Brain microvascular endothelial cell (primary cell): ENCODE measurements at regions not wholly inside any gene's neighbourhood (a gene's known extent, or its start where the extent isn't known, plus 50 kb on each side); places are given as distances from the start of the nearest gene placed in this dataset.

ENCODE experiments used
- DNase-seq: peaks from one replicate; pipeline ENCODE4 v3.0.0-alpha.2; 2020
- H3K27ac ChIP-seq: fragments of 250-450 bp; sonication (Bioruptor Pico); 2 replicates; pipeline ENCODE4 v1.5.1; 2020; ENCODE audit warnings: mild to moderate bottlenecking, moderate library complexity
- H3K27me3 ChIP-seq: fragments of 250-450 bp; sonication (Bioruptor Pico); replicated peaks from 2 replicates; pipeline ENCODE4 v1.5.1; 2020; ENCODE audit warnings: mild to moderate bottlenecking
- H3K36me3 ChIP-seq: fragments of 250-450 bp; sonication (Bioruptor Pico); replicated peaks from 2 replicates; pipeline ENCODE4 v1.5.1; 2020; ENCODE audit warnings: mild to moderate bottlenecking
- H3K4me3 ChIP-seq: 2 replicates; pipeline ENCODE4 v1.5.1; 2011; ENCODE audit warnings: low read depth, mild to moderate bottlenecking, control low read depth, low read length, moderate library complexity
- CTCF ChIP-seq: IDR thresholded peaks from 2 replicates; pipeline ENCODE4 v1.5.1; 2011; ENCODE audit warnings: low read depth, mild to moderate bottlenecking, moderate library complexity, low read length, control low read depth, inconsistent platforms; ENCODE audit errors: missing control alignments
- in situ Hi-C: cut with HindIII; loops from 2 replicates; pipeline ENCODE4 v1.10.0; 2017; ENCODE audit warnings: low sequenced_read_pairs, low pct_ligation_motif_present

GRCh38 chr10:128373071-128373749, 247.0 kb upstream of the MKI67 start:
- in situ Hi-C loops: no loop called here
- Histone ChIP-seq H3K36me3 (no peaks in the 10 kb centered on the region), H3K4me3 (no peak overlapping the region), H3K27me3 (no peaks in the 10 kb centered on the region), H3K27ac (no peak overlapping the region)
- no peak for TF ChIP-seq CTCF
- DNase-seq: no peak

GRCh38 chr10:128373831-128374230, 247.6 kb upstream of the MKI67 start:
- TF ChIP-seq CTCF: no peak
- in situ Hi-C loops: no loop called here

GRCh38 chr10:128375171-128375570, 248.9 kb upstream of the MKI67 start:
- Histone ChIP-seq H3K27me3 (no peaks in the 10 kb centered on the region), H3K4me3 (no peak overlapping the region), H3K36me3 (no peaks in the 10 kb centered on the region), H3K27ac (no peak overlapping the region)
- TF ChIP-seq CTCF: no peak
- DNase-seq: no peak
- in situ Hi-C loops: no loop called here

More at GRCh38 chr10:128373831-128374230, 247.6 kb upstream of the MKI67 start:
- Histone ChIP-seq H3K27ac (no peak overlapping the region), H3K4me3 (no peak overlapping the region), H3K36me3 (no peaks in the 10 kb centered on the region), H3K27me3 (no peaks in the 10 kb centered on the region)
- no peak for DNase-seq

DNA sequence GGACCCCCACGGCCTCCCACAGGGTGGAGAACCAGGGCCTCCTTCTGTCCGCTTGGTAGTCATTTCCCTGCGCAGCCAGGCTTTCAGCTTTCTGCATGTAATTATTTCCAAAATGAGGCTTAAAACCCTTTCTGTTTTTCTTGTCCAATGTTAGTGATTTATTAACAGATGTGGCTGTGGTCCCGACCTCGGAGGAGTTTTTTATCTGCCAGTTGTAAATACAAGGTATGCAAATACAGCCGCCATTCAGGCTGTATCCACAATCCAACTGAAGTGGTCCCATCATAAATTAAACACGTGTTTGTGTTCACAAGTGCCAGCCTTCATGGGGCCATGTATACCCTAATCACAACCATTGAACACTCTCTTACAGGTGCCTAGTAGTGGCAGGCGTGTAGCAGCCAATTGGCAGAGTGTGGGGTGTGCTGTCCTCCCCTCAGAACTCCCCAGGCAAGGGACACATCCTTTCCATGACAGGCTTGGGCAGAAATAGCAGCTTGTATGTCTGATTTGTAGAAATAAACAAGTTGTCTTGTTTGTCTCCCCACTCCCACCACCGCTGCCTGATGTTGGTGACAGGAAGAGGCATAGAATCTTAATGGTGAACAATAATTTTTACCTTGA, 251.3 kb upstream of the MKI67 start:
- Histone ChIP-seq H3K4me3 (no peak overlapping the region), H3K27ac (no peak overlapping the region), H3K27me3 (no peaks in the 10 kb centered on the region), H3K36me3 (no peaks in the 10 kb centered on the region)
- in situ Hi-C loops: no loop called here
- DNase-seq: no peak
- TF ChIP-seq CTCF: no peak

DNA sequence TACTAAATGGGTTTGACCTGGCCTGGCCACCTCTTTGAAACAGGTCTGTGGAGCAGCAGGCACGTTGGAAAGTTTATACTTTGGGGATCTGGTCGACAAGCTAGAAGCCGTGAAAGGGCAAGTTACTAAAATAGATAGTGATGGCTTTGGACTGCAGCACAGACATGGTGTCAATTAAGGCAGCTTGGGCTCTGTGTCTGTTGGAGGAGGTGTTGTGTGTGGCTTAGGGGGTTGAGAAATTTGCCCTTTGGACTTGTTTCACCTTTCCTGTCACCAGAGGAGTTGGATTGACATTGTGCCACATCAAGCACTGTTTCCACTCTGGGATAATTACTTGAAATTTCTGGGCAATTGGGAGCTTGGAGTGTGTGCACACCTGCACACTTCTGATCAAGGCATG, 251.8 kb upstream of the MKI67 start:
- no peaks in the 10 kb centered on the region for H3K27me3 ChIP-seq
- no peak for DNase-seq
- no peak overlapping the region for H3K27ac ChIP-seq
- no peak overlapping the region for H3K4me3 ChIP-seq
- no peaks in the 10 kb centered on the region for H3K36me3 ChIP-seq
- TF ChIP-seq CTCF: no peak
- in situ Hi-C loops: no loop called here

DNA sequence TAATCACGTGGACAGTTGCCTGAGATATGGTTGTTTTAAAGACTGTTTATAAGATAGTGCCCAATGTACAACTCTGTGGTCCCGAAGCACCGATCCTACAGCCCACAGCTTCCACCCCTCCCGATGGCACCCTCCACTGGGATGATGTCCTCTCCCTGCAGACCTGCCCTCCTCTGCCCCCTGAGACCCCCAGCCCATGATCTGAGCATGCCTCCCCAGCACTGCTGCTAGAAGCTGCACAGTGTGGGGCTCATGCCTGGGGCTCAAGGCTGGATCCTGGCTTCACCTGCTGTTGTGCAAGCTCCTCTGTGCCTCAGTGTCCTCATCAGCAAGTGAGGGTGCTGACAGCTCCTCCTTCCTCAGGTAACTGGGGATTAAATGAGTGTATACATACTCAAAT, 254.7 kb upstream of the MKI67 start:
- H3K36me3 ChIP-seq: no peaks in the 10 kb centered on the region
- H3K4me3 ChIP-seq: no peak overlapping the region
- in situ Hi-C loops: no loop called here
- no peaks in the 10 kb centered on the region for H3K27me3 ChIP-seq
- no peak overlapping the region for H3K27ac ChIP-seq
- no peak for TF ChIP-seq CTCF
- DNase-seq: no peak
